NOMO-1 treated with dmso at 0.1 percent for 144 hours (cell line): ENCODE measurements at regions not wholly inside any gene's neighbourhood (a gene's known extent, or its start where the extent isn't known, plus 50 kb on each side); places are given as distances from the start of the nearest gene placed in this dataset.
"Not testable (repeated sequence)": the region's sequence is repeated elsewhere in the genome, so short reads cannot be mapped to it uniquely, and the experiment has no call there.

ENCODE experiments used
- DNase-seq: peaks from one replicate; lab custom pipeline; 2025; ENCODE audit not compliant: unreplicated experiment; lab: John Stamatoyannopoulos, UW

DNA sequence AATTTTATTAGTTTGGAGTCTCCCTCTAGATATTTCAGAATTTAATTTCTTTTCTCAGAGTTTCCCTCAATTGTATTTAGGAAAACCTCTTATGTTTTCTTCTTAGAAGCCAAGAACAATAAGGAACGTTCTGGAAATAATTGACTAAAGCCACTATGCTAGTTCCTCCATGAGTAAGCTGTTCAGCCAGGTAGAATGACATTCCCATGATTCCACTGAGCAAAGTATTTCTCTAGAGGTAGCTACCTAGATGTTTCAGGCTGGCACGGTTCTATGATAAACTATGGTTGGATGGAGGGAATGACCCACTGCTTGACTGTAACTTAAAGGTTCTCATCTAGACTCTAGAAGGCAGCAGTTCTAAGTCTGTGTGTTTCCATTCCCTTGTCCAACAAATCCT lies 62.4 kb downstream of the CLDN17 start:
- no peak for DNase-seq

DNA sequence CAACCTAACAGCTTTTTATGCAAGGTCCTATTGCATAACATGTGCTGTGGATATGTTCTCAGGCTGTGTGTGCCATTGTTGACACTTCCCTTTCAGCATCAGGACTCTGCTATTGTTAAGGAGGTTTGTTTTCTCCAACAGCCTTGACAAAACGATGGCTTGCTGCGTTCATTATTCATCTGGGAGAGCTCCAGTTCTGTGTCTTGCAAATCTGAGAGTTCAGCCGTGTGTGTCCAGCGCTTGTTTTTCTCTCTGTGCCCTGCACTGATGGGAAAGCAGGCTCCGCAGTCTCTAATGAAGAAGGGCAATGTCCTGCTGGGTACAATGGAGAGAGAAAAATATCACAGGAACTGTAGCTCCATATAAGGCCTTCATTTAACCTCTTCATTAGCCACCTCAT lies 63.7 kb downstream of the CLDN17 start:
- peak; percentile 3 for DNase-seq

DNA sequence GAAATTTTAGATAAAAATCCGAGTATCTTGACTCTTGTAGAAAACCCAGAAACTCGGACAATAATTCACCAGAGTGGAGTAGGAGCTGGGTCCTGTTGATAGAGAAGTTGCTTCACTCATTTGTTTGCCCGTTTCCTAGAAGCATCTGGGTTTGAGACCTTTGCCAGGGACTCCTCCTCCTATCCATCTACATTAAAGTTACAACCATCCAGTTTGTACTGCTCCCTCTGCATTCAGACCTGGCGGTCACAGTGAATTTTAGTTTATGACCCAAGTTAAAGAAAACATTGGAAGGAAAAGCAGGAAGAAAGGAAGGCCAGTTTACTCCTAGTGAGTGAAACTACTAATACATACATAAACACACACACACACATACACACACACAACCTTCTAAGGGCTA lies 64.6 kb downstream of the CLDN17 start:
- DNase-seq = no peak

DNA sequence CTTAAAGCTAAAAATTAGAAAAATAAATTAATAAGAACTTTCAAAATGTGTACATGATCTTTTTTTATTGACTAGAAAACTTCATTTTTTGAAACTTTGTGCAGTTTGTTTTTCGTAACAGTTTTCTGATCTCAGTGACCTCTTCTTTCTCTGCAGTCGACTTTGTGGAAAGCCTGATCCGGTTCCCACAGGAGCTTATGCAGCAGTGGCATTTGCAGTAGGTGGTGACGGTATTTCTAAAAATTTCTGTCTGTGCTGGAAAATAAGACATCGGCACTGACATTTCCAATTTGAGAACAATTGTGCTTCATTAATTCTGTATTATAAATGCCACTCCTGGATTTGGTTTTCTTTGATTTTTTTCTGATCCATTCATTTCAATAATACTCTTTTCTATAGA lies 68.8 kb downstream of the CLDN17 start:
- no peak for DNase-seq

DNA sequence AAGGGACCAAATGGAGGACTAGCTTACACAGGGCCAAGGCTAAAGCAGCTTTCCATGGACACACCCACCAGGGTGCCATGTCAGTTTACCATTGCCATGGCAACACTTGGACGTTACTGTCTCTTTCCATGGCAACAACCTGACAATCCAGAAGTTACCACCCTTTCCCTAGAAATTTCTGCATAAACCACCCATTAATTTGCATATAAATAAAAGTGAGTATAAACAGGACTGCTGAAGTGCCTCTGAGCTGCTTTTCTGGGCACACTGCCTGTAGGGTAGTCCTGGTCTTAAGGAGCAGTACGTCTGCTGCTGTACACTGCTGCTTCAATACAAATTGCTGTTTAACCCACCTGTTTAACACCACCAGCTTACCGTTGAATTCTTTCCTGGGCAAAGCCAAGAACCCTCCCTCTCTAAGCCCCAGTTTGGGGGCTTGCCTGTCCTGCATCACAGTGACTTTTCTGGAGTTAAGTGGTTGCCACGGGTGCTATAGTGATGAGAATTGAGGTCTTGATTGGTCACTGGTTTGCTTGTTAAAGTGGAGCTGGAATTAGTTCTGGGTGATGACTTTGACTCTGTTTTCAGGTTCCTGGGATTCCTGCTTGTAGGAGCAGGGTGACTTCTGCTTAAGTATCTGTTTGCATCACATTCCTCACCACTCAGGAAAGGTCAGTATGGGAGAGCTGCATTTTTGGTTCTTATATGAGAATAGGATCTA lies 83.2 kb downstream of the CLDN17 start:
- no peak for DNase-seq

DNA sequence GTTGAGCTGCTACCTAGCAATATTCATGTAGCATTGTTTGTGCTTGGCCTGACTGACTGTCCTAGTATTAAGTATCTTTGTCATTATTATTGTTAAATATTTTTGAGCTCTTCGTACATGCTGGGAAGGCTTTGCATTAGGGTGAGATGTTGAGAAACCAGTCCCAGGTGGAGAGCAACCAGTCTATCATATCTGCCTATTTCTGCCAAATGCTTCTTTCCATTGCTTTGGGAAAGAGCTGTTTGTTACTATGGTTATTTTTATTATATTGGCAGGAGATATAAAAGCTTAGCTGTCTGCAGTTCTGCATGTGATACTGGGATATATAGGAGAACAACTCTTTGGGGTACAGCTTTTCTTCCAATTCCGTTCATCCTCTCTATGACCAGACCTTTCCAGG lies 85.1 kb downstream of the CLDN17 start:
- DNase-seq = no peak

DNA sequence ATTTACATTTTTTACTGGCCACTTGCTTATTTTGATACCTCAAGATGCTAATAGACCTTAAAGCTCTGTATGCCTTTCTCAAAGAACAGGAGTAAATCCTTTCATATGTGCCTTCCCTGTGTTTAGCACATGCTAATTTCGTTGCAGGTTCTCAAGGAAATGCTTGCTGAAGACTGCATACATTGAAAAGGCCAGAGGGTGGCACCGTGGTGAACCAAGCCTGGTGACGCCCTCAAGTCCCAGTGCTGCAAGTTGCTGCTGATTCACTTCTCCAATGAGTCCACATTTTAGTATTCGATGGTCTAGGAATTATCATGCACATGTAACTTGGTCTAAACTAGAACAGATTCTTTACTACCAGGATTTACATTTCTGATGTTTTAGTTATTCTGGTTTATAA lies 94.1 kb downstream of the CLDN17 start:
- no peak for DNase-seq

DNA sequence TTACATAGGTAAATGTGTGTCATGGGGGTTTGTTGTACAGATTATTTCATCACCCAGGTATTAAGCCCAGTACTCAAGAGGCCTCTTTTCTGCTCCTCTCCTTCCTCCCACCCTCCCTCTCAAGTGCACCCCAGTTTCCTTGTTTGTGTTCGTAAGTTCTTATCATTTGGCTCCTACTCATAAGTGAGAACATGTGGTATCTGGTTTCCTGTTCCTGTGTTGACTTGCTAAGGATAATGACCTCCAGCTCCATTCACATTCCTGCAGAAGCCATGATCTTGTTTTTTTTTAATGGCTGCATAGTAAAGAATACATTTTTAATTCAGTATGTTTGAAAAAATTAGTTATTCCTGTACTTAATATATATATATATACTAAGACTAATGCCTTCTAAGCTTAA lies 107.7 kb downstream of the CLDN17 start:
- no peak for DNase-seq

DNA sequence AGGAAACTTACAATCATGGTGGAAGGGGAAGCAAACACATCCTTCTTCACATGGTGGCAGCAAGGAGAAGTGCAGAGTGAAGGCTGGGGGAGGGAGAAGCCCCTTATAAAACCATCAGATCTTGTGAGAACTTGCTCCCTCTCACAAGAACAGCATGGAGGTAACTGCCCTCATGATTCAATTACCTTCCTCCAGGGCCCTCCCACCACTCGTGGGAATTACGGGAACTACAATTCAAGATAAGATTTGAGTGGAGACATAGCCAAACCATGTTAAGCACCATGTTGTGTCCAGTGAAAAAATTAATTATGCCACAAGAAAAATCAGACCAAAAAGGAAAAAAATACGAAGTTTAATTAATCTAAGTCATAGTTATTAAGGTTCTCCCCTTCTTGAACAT lies 109.5 kb downstream of the CLDN17 start:
- DNase-seq = no peak

DNA sequence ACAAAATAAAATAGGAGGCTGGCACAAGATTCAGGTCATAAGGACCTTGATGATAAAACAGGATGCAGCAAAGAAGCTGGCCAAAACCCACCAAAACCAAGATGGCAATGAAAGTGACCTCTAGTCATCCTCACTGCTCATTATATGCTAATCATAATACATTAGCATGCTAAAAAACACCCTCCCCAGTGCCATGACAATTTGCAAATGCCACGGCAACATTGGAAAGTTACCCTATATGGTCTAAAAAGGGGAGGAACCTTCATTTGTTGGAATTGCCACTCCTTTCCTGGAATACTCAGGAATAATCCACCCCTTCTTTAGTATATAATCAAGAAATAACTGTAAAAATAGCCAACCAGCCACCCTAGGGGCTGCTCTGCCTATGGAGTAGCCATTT lies 108.8 kb upstream of the GRIK1 start:
- no peak for DNase-seq

DNA sequence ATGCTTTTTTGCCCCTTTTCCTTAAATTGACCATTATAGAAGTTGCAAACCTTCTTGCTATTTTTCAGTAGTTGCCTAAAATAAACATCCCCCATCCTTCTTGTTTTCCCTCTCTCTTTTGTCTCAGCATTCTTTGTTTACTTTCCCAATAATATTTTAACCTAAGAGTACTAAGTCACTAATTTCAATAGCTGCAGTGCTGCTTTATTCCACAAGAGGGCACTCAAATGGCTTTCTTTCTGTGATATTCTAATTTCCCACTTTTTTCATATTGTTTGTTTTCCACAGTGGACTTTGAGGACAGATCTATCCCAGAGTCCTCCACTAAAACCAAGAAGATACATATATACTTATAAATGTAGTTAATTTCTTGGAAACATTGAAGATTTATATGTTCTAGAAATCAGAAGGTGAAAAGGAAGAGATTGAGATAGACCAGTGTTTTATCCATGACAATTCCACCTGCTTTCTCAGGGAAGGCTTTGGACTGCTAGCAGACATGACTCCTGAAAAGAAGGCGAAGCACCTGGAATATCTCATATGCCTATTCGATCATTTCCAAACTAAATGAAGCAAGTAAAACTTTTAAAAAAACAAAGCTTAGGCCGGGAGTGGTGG lies 104.8 kb upstream of the GRIK1 start:
- no peak for DNase-seq

DNA sequence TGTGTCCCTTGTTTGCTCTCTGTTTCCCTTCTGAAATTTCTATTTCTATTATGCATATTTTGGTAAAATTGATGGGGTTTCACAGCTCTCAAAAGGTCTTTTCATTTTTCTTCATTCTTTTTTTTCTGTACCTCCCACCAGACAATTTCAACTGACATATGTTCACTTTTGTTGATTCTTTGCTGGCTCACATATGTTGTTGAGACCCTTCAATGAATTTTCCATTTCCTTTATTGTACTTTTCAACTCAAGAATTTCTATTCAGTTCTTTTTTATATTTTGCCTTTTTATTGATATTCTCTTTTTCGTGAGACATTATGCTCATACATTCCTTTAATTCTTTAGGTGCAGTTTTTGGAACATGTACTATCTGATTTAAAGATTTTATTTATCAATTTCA lies 102.6 kb upstream of the GRIK1 start:
- DNase-seq = no peak

DNA sequence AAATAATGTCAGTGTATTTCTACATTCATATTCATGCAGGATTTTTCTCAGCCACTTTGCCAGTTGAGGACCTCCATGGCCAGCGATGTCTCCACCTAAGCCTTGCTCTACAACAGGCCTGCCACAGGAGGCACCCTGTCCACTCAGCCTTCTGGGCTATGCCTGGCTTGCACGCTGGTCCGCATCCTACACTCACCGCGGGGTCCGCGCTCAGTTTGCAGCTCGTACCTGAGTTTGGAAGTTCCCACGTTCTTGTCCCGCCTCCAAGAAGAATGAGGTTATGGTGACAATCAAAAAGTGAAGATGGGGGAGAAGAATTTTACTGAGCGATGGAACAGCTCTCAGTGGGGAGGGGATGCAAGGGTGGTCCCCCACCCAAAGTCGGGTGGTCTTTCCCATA lies 93.6 kb upstream of the GRIK1 start:
- DNase-seq = no peak

DNA sequence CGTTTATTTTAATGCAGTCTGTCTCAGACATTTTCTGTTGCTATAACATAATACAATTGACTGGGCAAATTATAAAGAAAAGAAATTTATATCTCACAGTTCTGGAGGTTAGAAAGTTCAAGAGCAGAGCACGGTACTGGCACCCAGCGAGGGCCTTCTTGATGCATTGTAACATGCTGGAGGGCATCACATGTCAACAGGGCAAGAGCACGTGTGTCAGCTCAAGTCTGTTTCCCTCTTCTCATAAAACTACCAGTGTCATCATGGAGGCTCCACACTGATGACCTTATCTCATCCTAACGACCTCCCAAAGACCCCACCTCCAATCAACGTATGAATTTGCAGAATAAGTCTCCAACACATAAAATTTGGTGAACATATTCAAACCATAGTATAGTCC lies 90.6 kb upstream of the GRIK1 start:
- DNase-seq = no peak

DNA sequence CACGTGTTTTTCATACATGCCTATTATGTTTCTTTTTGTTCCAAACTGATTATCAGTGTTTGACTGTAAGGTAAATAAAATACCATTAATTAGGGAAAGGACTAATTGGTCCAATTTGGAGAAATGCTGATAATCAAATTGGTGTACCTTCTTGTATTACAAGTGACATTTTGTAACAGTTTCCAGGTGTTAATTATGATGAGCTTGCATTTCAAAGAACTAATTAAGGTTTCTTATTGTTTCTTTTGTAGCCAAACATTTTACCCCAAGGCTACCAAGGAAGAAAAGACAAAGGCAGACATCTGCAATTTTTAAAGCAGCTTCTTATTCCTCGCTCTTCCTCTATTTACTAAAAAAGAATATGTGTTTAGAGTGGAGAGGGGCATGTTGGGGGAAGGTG lies 88.7 kb upstream of the GRIK1 start:
- no peak for DNase-seq

DNA sequence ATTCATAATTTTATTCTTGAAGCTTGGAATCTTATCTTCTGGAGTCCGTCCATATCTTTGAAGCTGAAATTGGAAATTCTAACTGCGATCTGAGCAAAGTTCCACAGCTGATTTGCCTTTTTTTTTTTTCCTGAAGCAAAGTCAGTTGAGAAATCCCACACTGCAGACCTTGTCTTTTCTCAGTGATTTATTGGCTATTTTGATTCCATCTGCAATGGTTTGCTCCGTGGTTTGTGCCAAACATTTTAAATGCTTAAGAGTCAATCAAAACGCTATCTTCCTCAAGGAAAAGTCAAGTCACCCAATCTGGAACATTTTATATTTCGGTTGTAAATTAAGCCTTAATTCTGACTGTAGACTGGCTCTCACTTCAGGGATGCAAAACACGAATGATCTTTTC lies 88.2 kb upstream of the GRIK1 start:
- no peak for DNase-seq

DNA sequence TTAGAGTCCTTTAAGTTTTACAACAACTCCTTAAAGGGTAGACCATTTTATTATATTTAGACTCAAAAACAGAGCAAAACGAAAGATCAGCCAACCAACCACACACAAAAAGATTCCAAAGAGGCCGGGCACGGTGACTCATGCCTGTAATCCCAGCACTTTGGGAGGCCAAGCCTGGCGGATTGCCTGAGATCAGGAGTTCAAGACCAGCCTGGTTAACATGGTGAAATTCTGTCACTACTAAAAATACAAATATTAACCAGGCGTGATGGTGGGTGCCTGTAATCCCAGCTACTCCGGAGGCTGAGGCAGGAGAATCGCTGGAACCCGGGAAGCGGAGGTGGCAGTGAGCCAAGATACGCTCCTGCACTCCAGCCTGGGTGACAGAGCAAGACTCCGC lies 83.3 kb upstream of the GRIK1 start:
- not testable (repeated sequence) for DNase-seq

DNA sequence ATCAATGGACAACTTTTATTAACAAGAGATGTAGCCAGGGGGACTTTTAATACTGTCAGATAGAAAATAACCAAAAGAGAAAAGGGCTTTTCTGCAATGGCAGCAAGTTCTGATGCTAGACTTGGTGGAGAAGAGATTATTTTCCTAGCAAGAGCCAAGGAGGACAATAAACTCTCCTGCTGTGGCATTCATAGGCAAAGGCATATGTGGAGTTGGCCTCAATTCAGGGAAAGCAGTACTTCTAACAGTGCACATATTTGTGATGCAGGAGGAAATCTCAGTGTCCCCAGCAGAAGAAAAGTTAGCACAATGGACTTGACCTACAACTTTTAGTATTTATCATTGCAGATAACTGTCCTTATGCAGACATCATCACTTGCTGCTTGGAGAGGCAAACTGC lies 75.1 kb upstream of the GRIK1 start:
- DNase-seq = no peak

DNA sequence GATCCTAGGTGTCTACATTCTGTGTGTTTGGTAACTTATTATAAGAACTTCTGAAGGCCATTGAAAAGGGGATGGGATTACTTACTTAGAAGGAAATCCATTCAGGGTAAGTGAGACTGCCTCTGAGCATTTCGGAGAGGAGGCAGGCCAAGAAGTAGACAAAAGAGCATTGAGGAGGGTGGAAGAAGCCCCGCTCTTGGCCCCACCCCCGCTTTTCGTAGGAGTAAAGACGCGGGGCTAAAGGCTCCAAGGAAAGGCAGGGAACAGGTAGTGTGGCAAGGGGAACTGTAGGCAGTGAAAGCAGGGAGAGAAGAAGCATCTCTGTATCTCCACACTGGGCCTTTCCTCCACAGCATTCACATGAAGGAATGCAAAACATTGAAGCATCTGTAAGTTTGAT lies 51.8 kb upstream of the GRIK1 start:
- DNase-seq = no peak

DNA sequence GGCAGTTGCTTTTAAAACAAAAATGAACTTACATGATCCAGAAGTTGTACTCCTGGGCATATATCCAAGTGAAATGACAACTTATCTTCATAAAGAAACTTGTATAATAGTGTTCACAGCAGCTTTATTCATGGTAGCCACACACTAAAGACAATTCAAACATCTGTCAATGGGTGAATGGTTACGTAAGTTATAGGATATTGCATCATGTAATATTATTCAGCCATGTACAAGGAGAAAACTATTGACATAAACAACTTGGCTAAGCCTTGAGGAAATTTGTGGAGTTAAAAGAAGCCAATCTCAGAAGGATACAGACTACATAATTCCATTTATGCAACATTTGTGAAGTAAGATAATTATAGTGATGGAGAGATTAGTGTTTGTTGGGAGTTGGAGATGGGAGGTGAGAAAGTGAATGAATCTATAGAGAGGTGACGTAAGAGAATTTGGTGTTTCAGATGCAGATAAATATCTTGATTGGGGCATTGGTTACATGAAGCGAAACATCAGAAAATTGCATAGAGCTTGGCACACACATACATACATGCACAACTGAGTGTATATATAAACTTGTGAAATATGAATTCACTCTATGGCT lies 49.9 kb upstream of the GRIK1 start:
- no peak for DNase-seq
